GM12878 (cell line): ENCODE measurements at regions not wholly inside any gene's neighbourhood (a gene's known extent, or its start where the extent isn't known, plus 50 kb on each side); places are given as distances from the start of the nearest gene placed in this dataset.

Experiments
- FOS ChIP-seq: IDR thresholded peaks from 3 replicates; pipeline ENCODE4 v1.6.1; 2011; ENCODE audit warnings: borderline replicate concordance; ENCODE audit not compliant: insufficient read length; ENCODE audit errors: extremely low read depth
- FOXM1 ChIP-seq: IDR thresholded peaks from 2 replicates; pipeline ENCODE4 v1.6.1; 2012; ENCODE audit warnings: low read depth, mild to moderate bottlenecking, inconsistent platforms, low read length, moderate library complexity
- HDAC2 ChIP-seq: fragments of 200-600 bp; sonication (generic); IDR thresholded peaks from 2 replicates; pipeline ENCODE4 v1.6.1; 2017
- KDM1A ChIP-seq: fragments of 200-600 bp; sonication (generic); IDR thresholded peaks from 2 replicates; pipeline ENCODE4 v1.6.1; 2016; ENCODE audit warnings: borderline replicate concordance
- NFIC ChIP-seq: IDR thresholded peaks from 2 replicates; pipeline ENCODE4 v1.6.1; 2012; ENCODE audit warnings: low read depth, mild to moderate bottlenecking, inconsistent platforms, low read length, moderate library complexity
- NRF1 ChIP-seq: conservative IDR thresholded peaks from 2 replicates; pipeline ENCODE4 v1.6.1; 2011; ENCODE audit warnings: mild to moderate bottlenecking, low read depth, low read length, improper control_type of control experiment
- PAX8 ChIP-seq: fragments of 450-650 bp; IDR thresholded peaks from 2 replicates; pipeline ENCODE4 v1.6.1; 2017; ENCODE audit warnings: mild to moderate bottlenecking, moderate library complexity
- RB1 ChIP-seq: fragments of 450-650 bp; formaldehyde crosslinking; IDR thresholded peaks from 2 replicates; pipeline ENCODE4 v1.6.1; 2017; ENCODE audit warnings: mild to moderate bottlenecking, borderline replicate concordance
- RFX5 ChIP-seq: IDR thresholded peaks from 2 replicates; pipeline ENCODE4 v1.6.1; 2011; ENCODE audit warnings: low read depth, low read length, improper control_type of control experiment
- SMAD1 ChIP-seq: fragments of 450-650 bp; IDR thresholded peaks from 2 replicates; pipeline ENCODE4 v1.6.1; 2018; ENCODE audit warnings: mild to moderate bottlenecking, low read depth; ENCODE audit not compliant: partially characterized antibody
- TF ChIP-seq, protein P1 (sequence below): IDR thresholded peaks from 2 replicates; pipeline ENCODE4 v1.6.1; 2011; ENCODE audit warnings: low read depth, low read length, improper control_type of control experiment, borderline replicate concordance
- TF ChIP-seq, protein P2 (sequence below): IDR thresholded peaks from 2 replicates; pipeline ENCODE4 v1.6.1; 2012; ENCODE audit warnings: mild to moderate bottlenecking, low read depth, low read length

DNA sequence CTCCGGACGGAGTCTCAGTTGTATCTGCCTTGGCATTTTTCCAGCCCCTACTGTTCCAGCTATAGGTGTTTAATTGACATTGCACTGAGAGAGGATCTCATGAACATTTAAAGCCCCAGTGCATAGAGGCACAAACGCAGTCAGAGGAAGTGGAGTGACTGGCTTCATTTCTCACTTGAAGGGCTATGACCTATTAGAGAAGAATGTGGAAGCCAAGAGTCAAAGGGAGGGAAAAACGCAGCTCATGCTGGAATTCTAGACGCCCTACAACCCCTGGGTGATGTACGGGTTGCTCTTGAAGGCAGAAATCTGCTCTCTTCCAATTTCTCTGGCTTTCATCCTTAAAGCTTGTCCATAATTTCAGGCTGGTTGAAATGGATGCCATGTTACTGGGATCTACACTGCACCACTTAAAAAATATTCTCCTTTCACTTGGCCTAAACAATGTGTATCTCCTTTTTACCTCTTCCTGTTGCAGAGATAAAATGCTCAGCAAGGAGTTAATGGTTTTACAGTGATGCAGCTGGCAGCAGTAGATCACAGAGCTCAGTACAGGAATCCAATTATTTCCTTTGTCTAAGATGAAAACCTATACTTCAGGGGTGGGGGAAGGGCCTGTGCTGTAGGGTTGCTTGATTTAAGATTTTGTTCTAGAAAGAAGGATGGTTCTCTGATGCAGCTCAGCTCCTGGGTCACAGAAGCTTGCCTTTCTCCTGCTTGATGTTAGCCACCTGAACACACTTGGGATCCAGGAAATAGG is 61.8 kb upstream of the MAMDC2 start:
- no peak for TF ChIP-seq RB1
- TF ChIP-seq, protein P1, sequence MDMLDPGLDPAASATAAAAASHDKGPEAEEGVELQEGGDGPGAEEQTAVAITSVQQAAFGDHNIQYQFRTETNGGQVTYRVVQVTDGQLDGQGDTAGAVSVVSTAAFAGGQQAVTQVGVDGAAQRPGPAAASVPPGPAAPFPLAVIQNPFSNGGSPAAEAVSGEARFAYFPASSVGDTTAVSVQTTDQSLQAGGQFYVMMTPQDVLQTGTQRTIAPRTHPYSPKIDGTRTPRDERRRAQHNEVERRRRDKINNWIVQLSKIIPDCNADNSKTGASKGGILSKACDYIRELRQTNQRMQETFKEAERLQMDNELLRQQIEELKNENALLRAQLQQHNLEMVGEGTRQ, result no peak
- no peak for TF ChIP-seq PAX8
- no peak for TF ChIP-seq NFIC
- no peak for TF ChIP-seq RFX5
- TF ChIP-seq SMAD1, result no peak
- no peak for TF ChIP-seq HDAC2
- TF ChIP-seq FOS, result no peak
- no peak for TF ChIP-seq NRF1
- no peak for TF ChIP-seq FOXM1
- no peak for TF ChIP-seq KDM1A
- TF ChIP-seq, protein P2, sequence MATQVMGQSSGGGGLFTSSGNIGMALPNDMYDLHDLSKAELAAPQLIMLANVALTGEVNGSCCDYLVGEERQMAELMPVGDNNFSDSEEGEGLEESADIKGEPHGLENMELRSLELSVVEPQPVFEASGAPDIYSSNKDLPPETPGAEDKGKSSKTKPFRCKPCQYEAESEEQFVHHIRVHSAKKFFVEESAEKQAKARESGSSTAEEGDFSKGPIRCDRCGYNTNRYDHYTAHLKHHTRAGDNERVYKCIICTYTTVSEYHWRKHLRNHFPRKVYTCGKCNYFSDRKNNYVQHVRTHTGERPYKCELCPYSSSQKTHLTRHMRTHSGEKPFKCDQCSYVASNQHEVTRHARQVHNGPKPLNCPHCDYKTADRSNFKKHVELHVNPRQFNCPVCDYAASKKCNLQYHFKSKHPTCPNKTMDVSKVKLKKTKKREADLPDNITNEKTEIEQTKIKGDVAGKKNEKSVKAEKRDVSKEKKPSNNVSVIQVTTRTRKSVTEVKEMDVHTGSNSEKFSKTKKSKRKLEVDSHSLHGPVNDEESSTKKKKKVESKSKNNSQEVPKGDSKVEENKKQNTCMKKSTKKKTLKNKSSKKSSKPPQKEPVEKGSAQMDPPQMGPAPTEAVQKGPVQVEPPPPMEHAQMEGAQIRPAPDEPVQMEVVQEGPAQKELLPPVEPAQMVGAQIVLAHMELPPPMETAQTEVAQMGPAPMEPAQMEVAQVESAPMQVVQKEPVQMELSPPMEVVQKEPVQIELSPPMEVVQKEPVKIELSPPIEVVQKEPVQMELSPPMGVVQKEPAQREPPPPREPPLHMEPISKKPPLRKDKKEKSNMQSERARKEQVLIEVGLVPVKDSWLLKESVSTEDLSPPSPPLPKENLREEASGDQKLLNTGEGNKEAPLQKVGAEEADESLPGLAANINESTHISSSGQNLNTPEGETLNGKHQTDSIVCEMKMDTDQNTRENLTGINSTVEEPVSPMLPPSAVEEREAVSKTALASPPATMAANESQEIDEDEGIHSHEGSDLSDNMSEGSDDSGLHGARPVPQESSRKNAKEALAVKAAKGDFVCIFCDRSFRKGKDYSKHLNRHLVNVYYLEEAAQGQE, result no peak
